ENCODE measurements at regions not wholly inside any gene's neighbourhood (a gene's known extent, or its start where the extent isn't known, plus 50 kb on each side); places are given as distances from the start of the nearest gene placed in this dataset.

GRCh38 chr1:238111516-238111915, 220.8 kb upstream of the ZP4 start:
- TF ChIP-seq POLR2A (IDR thresholded peaks at IDR 0.05) (no peak), CTCF (IDR thresholded peaks at IDR 0.05) (no peak)
- DNase-seq: no peak
- Histone ChIP-seq H3K4me1 (no peaks in the 10 kb centered on the region), H3K4me3 (no peak overlapping the region), H3K36me3 (no peaks in the 10 kb centered on the region), H3K27ac (no peak overlapping the region), H3K27me3 (no peaks in the 10 kb centered on the region), H3K9me3 (no peaks in the 10 kb centered on the region)

- H3K4me3 ChIP-seq: no peak overlapping the region
- no peak overlapping the region for H3K27ac ChIP-seq
- no peaks in the 10 kb centered on the region for H3K36me3 ChIP-seq
- no peaks in the 10 kb centered on the region for H3K9me3 ChIP-seq
- H3K4me1 ChIP-seq: no peaks in the 10 kb centered on the region
- DNase-seq: no peak
- no peaks in the 10 kb centered on the region for H3K27me3 ChIP-seq
- TF ChIP-seq POLR2A (IDR thresholded peaks at IDR 0.05) (no peak), CTCF (IDR thresholded peaks at IDR 0.05) (no peak)
Measured at GRCh38 chr1:238111081-238111480, 220.4 kb upstream of the ZP4 start.

DNA sequence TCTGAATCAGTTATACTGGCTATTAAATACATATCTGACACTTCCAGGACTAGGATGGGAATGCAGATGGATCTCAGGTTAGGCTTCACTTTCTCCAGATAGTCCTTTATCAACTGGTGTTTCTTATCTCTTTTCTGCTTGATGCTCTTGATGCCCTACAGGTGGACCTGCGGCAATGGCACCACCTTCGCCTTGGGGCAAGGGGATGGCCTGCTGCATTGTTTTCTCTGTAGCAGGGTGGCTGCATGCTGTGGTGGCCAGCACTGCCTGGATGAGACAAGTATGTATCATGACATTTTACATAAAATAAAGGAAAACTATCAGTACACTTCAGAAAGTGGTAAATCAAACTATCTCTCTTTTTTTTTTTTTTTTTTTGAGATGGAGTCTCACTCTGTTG, 217.7 kb upstream of the ZP4 start:
- Histone ChIP-seq H3K4me3 (no peak overlapping the region), H3K36me3 (no peaks in the 10 kb centered on the region), H3K4me1 (no peaks in the 10 kb centered on the region), H3K27me3 (no peaks in the 10 kb centered on the region), H3K27ac (no peak overlapping the region), H3K9me3 (no peaks in the 10 kb centered on the region)
- TF ChIP-seq CTCF (IDR thresholded peaks at IDR 0.05) (no peak), POLR2A (IDR thresholded peaks at IDR 0.05) (no peak)
- no peak for DNase-seq

DNA sequence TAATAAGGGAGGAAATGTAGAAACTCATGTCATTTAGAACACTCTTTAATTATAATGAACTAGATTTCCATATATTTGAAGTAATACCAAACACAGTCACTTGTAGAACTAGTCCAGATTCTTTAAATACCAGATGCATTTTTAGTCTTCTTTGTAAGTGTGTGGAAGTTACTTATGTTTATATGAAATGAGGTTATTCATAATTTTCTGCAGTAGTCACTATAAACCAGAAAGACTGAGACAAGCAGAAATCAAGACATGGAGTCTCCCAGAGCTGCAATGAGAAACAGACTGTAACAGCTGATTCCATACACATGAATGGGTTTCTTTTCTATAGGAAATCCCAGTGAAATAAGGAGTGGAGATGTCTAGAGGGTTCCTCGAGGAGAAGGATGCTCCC, 216.6 kb upstream of the ZP4 start:
- Histone ChIP-seq H3K36me3 (no peaks in the 10 kb centered on the region), H3K4me3 (no peak overlapping the region), H3K9me3 (no peaks in the 10 kb centered on the region), H3K27me3 (no peaks in the 10 kb centered on the region), H3K4me1 (no peaks in the 10 kb centered on the region), H3K27ac (no peak overlapping the region)
- TF ChIP-seq CTCF (IDR thresholded peaks at IDR 0.05): no peak
- TF ChIP-seq POLR2A (IDR thresholded peaks at IDR 0.05): no peak
- DNase-seq: no peak

GRCh38 chr1:238104752-238105151, 214.0 kb upstream of the ZP4 start:
- H3K4me3 ChIP-seq: no peak overlapping the region

More at GRCh38 chr1:238104752-238105151, 214.0 kb upstream of the ZP4 start:
- no peak overlapping the region for H3K27ac ChIP-seq
- no peaks in the 10 kb centered on the region for H3K9me3 ChIP-seq
- TF ChIP-seq CTCF (IDR thresholded peaks at IDR 0.05) (no peak), POLR2A (IDR thresholded peaks at IDR 0.05) (no peak)
- H3K36me3 ChIP-seq: no peaks in the 10 kb centered on the region
- no peaks in the 10 kb centered on the region for H3K27me3 ChIP-seq
- DNase-seq: no peak
- H3K4me1 ChIP-seq: no peaks in the 10 kb centered on the region
